Thymus (tissue), 11 donors: ENCODE measurements at regions not wholly inside any gene's neighbourhood (a gene's known extent, or its start where the extent isn't known, plus 50 kb on each side); places are given as distances from the start of the nearest gene placed in this dataset.
"Not testable (repeated sequence)": the region's sequence is repeated elsewhere in the genome, so short reads cannot be mapped to it uniquely, and the experiment has no call there.

Source experiments
- DNase-seq, 9 donors: peaks; one replicate each; pipeline ENCODE4 v3.0.0-alpha.2; 2013; ENCODE audit warnings: low spot score in 9 of 9, low read depth in 6 of 9, missing footprints in 1 of 9
- H3K27ac ChIP-seq, 2 donors: one replicate each; pipeline ENCODE4 v1.5.1; 2013; ENCODE audit warnings: control low read depth in 1 of 2, low read depth in 1 of 2, low read length in 1 of 2, mild to moderate bottlenecking in 1 of 2, moderate library complexity in 1 of 2
- H3K27me3 ChIP-seq, 2 donors: one replicate each; pipeline ENCODE4 v1.5.1; 2013; ENCODE audit warnings: low read length in 1 of 2; ENCODE audit not compliant: control insufficient read depth in 2 of 2, insufficient read depth in 1 of 2
- H3K36me3 ChIP-seq, 2 donors: one replicate each; pipeline ENCODE4 v1.5.1; 2013; ENCODE audit warnings: low read length in 1 of 2, mild to moderate bottlenecking in 1 of 2, moderate library complexity in 1 of 2; ENCODE audit not compliant: control insufficient read depth in 2 of 2, insufficient read depth in 2 of 2
- H3K4me1 ChIP-seq, 2 donors: one replicate each; pipeline ENCODE4 v1.5.1; 2013; ENCODE audit warnings: low read length in 2 of 2; ENCODE audit not compliant: control insufficient read depth in 2 of 2, insufficient read depth in 2 of 2
- H3K4me3 ChIP-seq, 2 donors: one replicate each; pipeline ENCODE4 v1.5.1; 2013; ENCODE audit warnings: low read length in 2 of 2, control low read depth in 1 of 2, mild to moderate bottlenecking in 1 of 2
- H3K9me3 ChIP-seq, 2 donors: one replicate each; pipeline ENCODE4 v1.5.1; 2013; ENCODE audit warnings: low read length in 1 of 2, mild to moderate bottlenecking in 1 of 2; ENCODE audit not compliant: control insufficient read depth in 2 of 2, insufficient read depth in 1 of 2
- WGBS: extraction: QIAGEN DNeasy Blood & Tissue Kit; methylation state at CpG from one replicate; pipeline ENCODE4 v1.1.7; 2013; 5-methylcytosine and 5-hydroxymethylcytosine counted together
- donor health status: healthy.

- no peaks in the 10 kb centered on the region for H3K4me1 ChIP-seq
- DNase-seq = no peak
- no peaks in the 10 kb centered on the region for H3K36me3 ChIP-seq
- no peak overlapping the region for H3K4me3 ChIP-seq
- H3K9me3 ChIP-seq = peaks cover 1 to 7% of the 10 kb centered on the region in 2 donors
- no peak overlapping the region for H3K27ac ChIP-seq
- WGBS = 97% methylated on average over 13 of the region's 13 CpGs
- H3K27me3 ChIP-seq = no peaks in the 10 kb centered on the region
Measured at GRCh38 chr2:186381573-186381972, 104.5 kb upstream of the ZC3H15 start.

- Histone ChIP-seq H3K9me3 (peaks cover 1 to 7% of the 10 kb centered on the region in 2 donors), H3K27ac (no peak overlapping the region), H3K4me1 (no peaks in the 10 kb centered on the region), H3K27me3 (no peaks in the 10 kb centered on the region), H3K36me3 (no peaks in the 10 kb centered on the region), H3K4me3 (no peak overlapping the region)
- 95% methylated on average over 1 of the region's 1 CpG for WGBS
- DNase-seq = no peak
Measured at GRCh38 chr2:186382932-186383331, 103.1 kb upstream of the ZC3H15 start.

GRCh38 chr2:186384226-186384625 is 101.8 kb upstream of the ZC3H15 start:
- peaks cover 1 to 7% of the 10 kb centered on the region in 2 donors for H3K9me3 ChIP-seq
- no peak overlapping the region for H3K4me3 ChIP-seq
- no peaks in the 10 kb centered on the region for H3K27me3 ChIP-seq
- no peak overlapping the region for H3K27ac ChIP-seq
- no peaks in the 10 kb centered on the region for H3K36me3 ChIP-seq
- no peaks in the 10 kb centered on the region for H3K4me1 ChIP-seq
- DNase-seq = no peak

GRCh38 chr2:186385638-186386201 is 100.3 kb upstream of the ZC3H15 start:
- not testable (repeated sequence) for H3K4me3 ChIP-seq, H3K27me3 ChIP-seq, H3K4me1 ChIP-seq, H3K9me3 ChIP-seq, H3K36me3 ChIP-seq, H3K27ac ChIP-seq, DNase-seq
- 97% methylated on average over 4 of the region's 4 CpGs for WGBS

- Histone ChIP-seq H3K36me3 (no peaks in the 10 kb centered on the region), H3K27me3 (no peaks in the 10 kb centered on the region), H3K9me3 (no peaks in the 10 kb centered on the region), H3K27ac (no peak overlapping the region), H3K4me1 (no peaks in the 10 kb centered on the region), H3K4me3 (no peak overlapping the region)
- DNase-seq = no peak
- 81% methylated on average over 4 of the region's 4 CpGs for WGBS
Measured at GRCh38 chr2:186399082-186399644, 86.9 kb upstream of the ZC3H15 start.

- Histone ChIP-seq H3K27ac (no peak overlapping the region), H3K27me3 (no peaks in the 10 kb centered on the region), H3K4me1 (no peaks in the 10 kb centered on the region), H3K36me3 (no peaks in the 10 kb centered on the region), H3K4me3 (no peak overlapping the region), H3K9me3 (no peaks in the 10 kb centered on the region)
- no peak for DNase-seq
Measured at GRCh38 chr2:186405842-186406241, 80.2 kb upstream of the ZC3H15 start.

GRCh38 chr2:186407611-186408010 is 78.4 kb upstream of the ZC3H15 start:
- Histone ChIP-seq H3K4me3 (no peak overlapping the region), H3K27me3 (no peaks in the 10 kb centered on the region), H3K36me3 (no peaks in the 10 kb centered on the region), H3K9me3 (no peaks in the 10 kb centered on the region), H3K4me1 (no peaks in the 10 kb centered on the region), H3K27ac (no peak overlapping the region)
- 96% methylated on average over 3 of the region's 3 CpGs for WGBS
- no peak for DNase-seq

- Histone ChIP-seq H3K9me3 (no peaks in the 10 kb centered on the region), H3K4me3 (no peak overlapping the region), H3K27ac (no peak overlapping the region), H3K36me3 (no peaks in the 10 kb centered on the region), H3K4me1 (no peaks in the 10 kb centered on the region), H3K27me3 (no peaks in the 10 kb centered on the region)
- DNase-seq = no peak
- WGBS = 96% methylated on average over 2 of the region's 2 CpGs
Measured at GRCh38 chr2:186410802-186411201, 75.3 kb upstream of the ZC3H15 start.

GRCh38 chr2:186422226-186422625 is 63.8 kb upstream of the ZC3H15 start:
- H3K4me1 ChIP-seq = no peaks in the 10 kb centered on the region
- H3K27ac ChIP-seq = no peak overlapping the region
- H3K4me3 ChIP-seq = no peak overlapping the region
- 92% methylated on average over 3 of the region's 3 CpGs for WGBS
- H3K27me3 ChIP-seq = no peaks in the 10 kb centered on the region
- DNase-seq = no peak
- no peaks in the 10 kb centered on the region for H3K9me3 ChIP-seq
- no peaks in the 10 kb centered on the region for H3K36me3 ChIP-seq
